SK-N-SH treated with all-trans-retinoic acid at 6 μM for 48 hours (cell line): ENCODE measurements at regions not wholly inside any gene's neighbourhood (a gene's known extent, or its start where the extent isn't known, plus 50 kb on each side); places are given as distances from the start of the nearest gene placed in this dataset.

Experiments
- ATAC-seq: fragments of 200-7000 bp; cut with Tn5 transposase; 3 replicates; pipeline ENCODE4 v1.9.1; 2020; ENCODE audit warnings: mild to moderate bottlenecking, moderate library complexity
- ARNTL ChIP-seq: fragments of 450-650 bp; formaldehyde crosslinking; IDR thresholded peaks from 2 replicates; pipeline ENCODE4 v1.5.0; 2020; ENCODE audit warnings: low read depth, mild to moderate bottlenecking, moderate library complexity, borderline replicate concordance
- BACH2 ChIP-seq: fragments of 250-450 bp; sonication (Bioruptor Pico); IDR thresholded peaks from 2 replicates; pipeline ENCODE4 v1.9.0; 2021; ENCODE audit warnings: mild to moderate bottlenecking, borderline replicate concordance
- CREB5 ChIP-seq: fragments of 250-450 bp; sonication (Bioruptor Pico); IDR thresholded peaks from 2 replicates; pipeline ENCODE4 v1.5.1; 2020; ENCODE audit warnings: low read depth, mild to moderate bottlenecking, moderate library complexity
- CSDC2 ChIP-seq: fragments of 250-450 bp; sonication (Bioruptor Pico); IDR thresholded peaks from 2 replicates; pipeline ENCODE4 v1.5.0; 2020; ENCODE audit warnings: mild to moderate bottlenecking, moderate library complexity
- ESRRG ChIP-seq: fragments of 250-450 bp; sonication (Bioruptor Pico); IDR thresholded peaks from 2 replicates; pipeline ENCODE4 v1.6.1; 2021; ENCODE audit warnings: mild to moderate bottlenecking
- ISL1 ChIP-seq: fragments of 250-450 bp; sonication (Bioruptor Pico); IDR thresholded peaks from 2 replicates; pipeline ENCODE4 v2.1.2; 2022; ENCODE audit warnings: mild to moderate bottlenecking, moderate library complexity
- OSR1 ChIP-seq: fragments of 250-450 bp; sonication (Bioruptor Pico); IDR thresholded peaks from 2 replicates; pipeline ENCODE4 v1.8.0; 2022; ENCODE audit warnings: moderate library complexity, mild to moderate bottlenecking, inconsistent platforms
- POU6F1 ChIP-seq: fragments of 250-450 bp; sonication (Bioruptor Pico); IDR thresholded peaks from 2 replicates; pipeline ENCODE4 v1.8.0; 2021; ENCODE audit warnings: low read depth, mild to moderate bottlenecking, moderate library complexity, borderline replicate concordance
- PPARA ChIP-seq: fragments of 250-450 bp; sonication (Bioruptor Pico); IDR thresholded peaks from 2 replicates; pipeline ENCODE4 v1.5.0; 2020; ENCODE audit warnings: mild to moderate bottlenecking, borderline replicate concordance
- RARB ChIP-seq: fragments of 250-450 bp; sonication (Bioruptor Pico); IDR thresholded peaks from 2 replicates; pipeline ENCODE4 v1.8.0; 2021; ENCODE audit warnings: mild to moderate bottlenecking, moderate library complexity
- SNAI2 ChIP-seq: fragments of 250-450 bp; sonication (Bioruptor Pico); IDR thresholded peaks from 2 replicates; pipeline ENCODE4 v1.5.0; 2020; ENCODE audit warnings: mild to moderate bottlenecking, moderate library complexity
- TCF4 ChIP-seq: fragments of 250-450 bp; sonication (Bioruptor Pico); IDR thresholded peaks from 2 replicates; pipeline ENCODE4 v1.8.0; 2021; ENCODE audit warnings: mild to moderate bottlenecking, moderate library complexity, borderline replicate concordance
- TOX ChIP-seq: fragments of 250-450 bp; sonication (Bioruptor Pico); IDR thresholded peaks from 2 replicates; pipeline ENCODE4 v1.8.0; 2021; ENCODE audit warnings: mild to moderate bottlenecking, moderate library complexity, borderline replicate concordance
- ZC3H10 ChIP-seq: fragments of 250-450 bp; sonication (Bioruptor Pico); IDR thresholded peaks from 2 replicates; pipeline ENCODE4 v1.5.1; 2021; ENCODE audit warnings: mild to moderate bottlenecking, moderate library complexity
- ZFP3 ChIP-seq: fragments of 250-450 bp; sonication (Bioruptor Pico); IDR thresholded peaks from 2 replicates; pipeline ENCODE4 v1.5.0; 2020; ENCODE audit warnings: mild to moderate bottlenecking, moderate library complexity
- ZFP30 ChIP-seq: fragments of 450-650 bp; formaldehyde crosslinking; IDR thresholded peaks from 2 replicates; pipeline ENCODE4 v1.5.0; 2022; ENCODE audit warnings: mild to moderate bottlenecking, moderate library complexity
- ZNF565 ChIP-seq: fragments of 450-650 bp; formaldehyde crosslinking; conservative IDR thresholded peaks from 2 replicates; pipeline ENCODE4 v1.5.0; 2020; ENCODE audit warnings: low read depth, mild to moderate bottlenecking, moderate library complexity
- ZNF8 ChIP-seq: fragments of 450-650 bp; formaldehyde crosslinking; IDR thresholded peaks from 2 replicates; pipeline ENCODE4 v1.5.0; 2020; ENCODE audit warnings: mild to moderate bottlenecking, moderate library complexity
- TF ChIP-seq, protein P1 (sequence below): fragments of 250-450 bp; sonication (Bioruptor Pico); IDR thresholded peaks from 2 replicates; pipeline ENCODE4 v1.8.0; 2020; ENCODE audit warnings: mild to moderate bottlenecking, moderate library complexity, borderline replicate concordance
- TF ChIP-seq, protein P2 (sequence below): fragments of 250-450 bp; sonication (Bioruptor Pico); IDR thresholded peaks from 2 replicates; pipeline ENCODE4 v1.5.1; 2021; ENCODE audit warnings: mild to moderate bottlenecking, moderate library complexity
- TF ChIP-seq, protein P3 (sequence below): fragments of 250-450 bp; sonication (Bioruptor Pico); IDR thresholded peaks from 2 replicates; pipeline ENCODE4 v1.5.0; 2020; ENCODE audit warnings: mild to moderate bottlenecking, moderate library complexity

DNA sequence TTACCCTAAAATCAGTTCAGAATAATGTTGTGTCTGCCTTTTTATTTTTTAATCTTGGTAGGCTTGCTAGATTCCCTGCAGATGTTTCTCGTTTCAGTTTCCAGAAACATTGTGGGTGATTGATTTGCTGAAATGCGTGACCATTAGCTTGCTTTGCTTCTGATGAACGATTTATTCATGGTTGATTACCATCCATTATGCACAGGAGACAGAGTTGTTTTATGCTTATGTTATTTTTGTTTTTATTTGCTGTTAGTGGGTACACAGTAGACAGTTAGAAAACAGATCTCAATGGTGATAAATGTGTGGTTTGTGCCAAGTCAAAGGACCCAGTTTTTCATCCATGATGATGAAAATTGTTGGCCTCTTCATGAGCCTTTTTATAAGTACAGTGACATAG, 455.6 kb upstream of the BOD1L1 start (continued):
- TF ChIP-seq ARNTL (CRISPR knock-in tag) (no peak), ESRRG (CRISPR knock-in tag) (no peak), ZFP3 (CRISPR knock-in tag) (no peak), BACH2 (CRISPR knock-in tag) (no peak), ZFP30 (no peak)

- no peak for TF ChIP-seq ZNF8 (CRISPR knock-in tag)
- TF ChIP-seq TCF4, result no peak
- TF ChIP-seq ZFP3 (CRISPR knock-in tag), result no peak
- TF ChIP-seq ZFP30, result no peak
- TF ChIP-seq BACH2 (CRISPR knock-in tag), result no peak
- TF ChIP-seq, protein P1, sequence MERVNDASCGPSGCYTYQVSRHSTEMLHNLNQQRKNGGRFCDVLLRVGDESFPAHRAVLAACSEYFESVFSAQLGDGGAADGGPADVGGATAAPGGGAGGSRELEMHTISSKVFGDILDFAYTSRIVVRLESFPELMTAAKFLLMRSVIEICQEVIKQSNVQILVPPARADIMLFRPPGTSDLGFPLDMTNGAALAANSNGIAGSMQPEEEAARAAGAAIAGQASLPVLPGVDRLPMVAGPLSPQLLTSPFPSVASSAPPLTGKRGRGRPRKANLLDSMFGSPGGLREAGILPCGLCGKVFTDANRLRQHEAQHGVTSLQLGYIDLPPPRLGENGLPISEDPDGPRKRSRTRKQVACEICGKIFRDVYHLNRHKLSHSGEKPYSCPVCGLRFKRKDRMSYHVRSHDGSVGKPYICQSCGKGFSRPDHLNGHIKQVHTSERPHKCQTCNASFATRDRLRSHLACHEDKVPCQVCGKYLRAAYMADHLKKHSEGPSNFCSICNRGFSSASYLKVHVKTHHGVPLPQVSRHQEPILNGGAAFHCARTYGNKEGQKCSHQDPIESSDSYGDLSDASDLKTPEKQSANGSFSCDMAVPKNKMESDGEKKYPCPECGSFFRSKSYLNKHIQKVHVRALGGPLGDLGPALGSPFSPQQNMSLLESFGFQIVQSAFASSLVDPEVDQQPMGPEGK (CRISPR knock-in tag), result no peak
- TF ChIP-seq TOX, result no peak
- no peak for TF ChIP-seq CREB5 (CRISPR knock-in tag)
- no peak for TF ChIP-seq OSR1 (CRISPR knock-in tag)
- TF ChIP-seq POU6F1 (CRISPR knock-in tag), result no peak
- no peak for ATAC-seq
These were observed 457.1 kb upstream of the BOD1L1 start for GRCh38 chr4:14084598-14084997.

- ATAC-seq, result no peak
- TF ChIP-seq ZFP30 (no peak), ESRRG (CRISPR knock-in tag) (no peak), PPARA (CRISPR knock-in tag) (no peak), ISL1 (CRISPR knock-in tag) (no peak), CREB5 (CRISPR knock-in tag) (no peak), ZFP3 (CRISPR knock-in tag) (no peak), RARB (no peak), CSDC2 (CRISPR knock-in tag) (no peak), ZNF8 (CRISPR knock-in tag) (no peak), ZNF565 (CRISPR knock-in tag) (no peak), SNAI2 (CRISPR knock-in tag) (no peak), BACH2 (CRISPR knock-in tag) (no peak), ZC3H10 (CRISPR knock-in tag) (no peak)
- TF ChIP-seq, protein P2, sequence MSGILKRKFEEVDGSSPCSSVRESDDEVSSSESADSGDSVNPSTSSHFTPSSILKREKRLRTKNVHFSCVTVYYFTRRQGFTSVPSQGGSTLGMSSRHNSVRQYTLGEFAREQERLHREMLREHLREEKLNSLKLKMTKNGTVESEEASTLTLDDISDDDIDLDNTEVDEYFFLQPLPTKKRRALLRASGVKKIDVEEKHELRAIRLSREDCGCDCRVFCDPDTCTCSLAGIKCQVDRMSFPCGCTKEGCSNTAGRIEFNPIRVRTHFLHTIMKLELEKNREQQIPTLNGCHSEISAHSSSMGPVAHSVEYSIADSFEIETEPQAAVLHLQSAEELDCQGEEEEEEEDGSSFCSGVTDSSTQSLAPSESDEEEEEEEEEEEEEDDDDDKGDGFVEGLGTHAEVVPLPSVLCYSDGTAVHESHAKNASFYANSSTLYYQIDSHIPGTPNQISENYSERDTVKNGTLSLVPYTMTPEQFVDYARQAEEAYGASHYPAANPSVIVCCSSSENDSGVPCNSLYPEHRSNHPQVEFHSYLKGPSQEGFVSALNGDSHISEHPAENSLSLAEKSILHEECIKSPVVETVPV, result no peak
- TF ChIP-seq, protein P1 (CRISPR knock-in tag), result no peak
- TF ChIP-seq, protein P3, sequence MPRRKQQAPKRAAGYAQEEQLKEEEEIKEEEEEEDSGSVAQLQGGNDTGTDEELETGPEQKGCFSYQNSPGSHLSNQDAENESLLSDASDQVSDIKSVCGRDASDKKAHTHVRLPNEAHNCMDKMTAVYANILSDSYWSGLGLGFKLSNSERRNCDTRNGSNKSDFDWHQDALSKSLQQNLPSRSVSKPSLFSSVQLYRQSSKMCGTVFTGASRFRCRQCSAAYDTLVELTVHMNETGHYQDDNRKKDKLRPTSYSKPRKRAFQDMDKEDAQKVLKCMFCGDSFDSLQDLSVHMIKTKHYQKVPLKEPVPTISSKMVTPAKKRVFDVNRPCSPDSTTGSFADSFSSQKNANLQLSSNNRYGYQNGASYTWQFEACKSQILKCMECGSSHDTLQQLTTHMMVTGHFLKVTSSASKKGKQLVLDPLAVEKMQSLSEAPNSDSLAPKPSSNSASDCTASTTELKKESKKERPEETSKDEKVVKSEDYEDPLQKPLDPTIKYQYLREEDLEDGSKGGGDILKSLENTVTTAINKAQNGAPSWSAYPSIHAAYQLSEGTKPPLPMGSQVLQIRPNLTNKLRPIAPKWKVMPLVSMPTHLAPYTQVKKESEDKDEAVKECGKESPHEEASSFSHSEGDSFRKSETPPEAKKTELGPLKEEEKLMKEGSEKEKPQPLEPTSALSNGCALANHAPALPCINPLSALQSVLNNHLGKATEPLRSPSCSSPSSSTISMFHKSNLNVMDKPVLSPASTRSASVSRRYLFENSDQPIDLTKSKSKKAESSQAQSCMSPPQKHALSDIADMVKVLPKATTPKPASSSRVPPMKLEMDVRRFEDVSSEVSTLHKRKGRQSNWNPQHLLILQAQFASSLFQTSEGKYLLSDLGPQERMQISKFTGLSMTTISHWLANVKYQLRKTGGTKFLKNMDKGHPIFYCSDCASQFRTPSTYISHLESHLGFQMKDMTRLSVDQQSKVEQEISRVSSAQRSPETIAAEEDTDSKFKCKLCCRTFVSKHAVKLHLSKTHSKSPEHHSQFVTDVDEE (CRISPR knock-in tag), result no peak
These were observed 459.9 kb upstream of the BOD1L1 start for GRCh38 chr4:14087459-14087858.
